CD4-positive, alpha-beta T cell (primary cell): ENCODE measurements at regions not wholly inside any gene's neighbourhood (a gene's known extent, or its start where the extent isn't known, plus 50 kb on each side); places are given as distances from the start of the nearest gene placed in this dataset.
"Not testable (repeated sequence)": the region's sequence is repeated elsewhere in the genome, so short reads cannot be mapped to it uniquely, and the experiment has no call there.

Experiments used
- ATAC-seq: fragments of 200-7000 bp; cut with Tn5 transposase; one replicate; pipeline ENCODE4 v1.10.0; 2022; ENCODE audit warnings: mild to moderate bottlenecking; ENCODE audit not compliant: poor library complexity
- CTCF ChIA-PET: fragments of 350-600 bp; sonication (Branson Sonifier 250); formaldehyde crosslinking; loops from one replicate; lab custom pipeline; 2021; ENCODE audit warnings: antibody characterized with exemption, inconsistent platforms; lab: Charles Lee
- POLR2A ChIA-PET: fragments of 350-600 bp; sonication (Branson Sonifier 250); formaldehyde crosslinking; loops from one replicate; lab custom pipeline; 2021; ENCODE audit warnings: antibody characterized with exemption, inconsistent platforms; lab: Charles Lee
- DNase-seq, 14 experiments: peaks; one replicate each; pipeline ENCODE4 v3.0.0-alpha.2; 2013 to 2020; ENCODE audit warnings: mixed read lengths in 2 of 14
- H3K27ac ChIP-seq, 2 donors: one replicate each; pipeline versions ENCODE4 v1.5.1 to v1.7.0; 2013; ENCODE audit warnings: low read length in 2 of 2, low read depth in 1 of 2, mild to moderate bottlenecking in 1 of 2
- H3K27me3 ChIP-seq, 2 experiments: 1 replicate in 1 of 2; 2 replicates in 1 of 2; pipeline versions ENCODE4 v1.6.1 to v1.7.0; 2013; ENCODE audit warnings: low read length in 2 of 2, control low read depth in 1 of 2, mild to moderate bottlenecking in 1 of 2, moderate library complexity in 1 of 2; ENCODE audit not compliant: insufficient read depth in 2 of 2, control insufficient read depth in 1 of 2
- H3K36me3 ChIP-seq: one replicate; pipeline ENCODE4 v1.6.1; 2013; ENCODE audit warnings: low read length, control low read depth; ENCODE audit not compliant: insufficient read depth
- H3K4me1 ChIP-seq: one replicate; pipeline ENCODE4 v1.6.1; 2013; ENCODE audit warnings: low read length, control low read depth; ENCODE audit not compliant: insufficient read depth
- H3K4me3 ChIP-seq: one replicate; pipeline ENCODE4 v1.5.1; 2013; ENCODE audit warnings: mild to moderate bottlenecking, low read length, moderate library complexity
- H3K9me3 ChIP-seq, 2 experiments: 1 replicate in 1 of 2; 2 replicates in 1 of 2; pipeline versions ENCODE4 v1.6.1 to v1.7.0; 2013; ENCODE audit warnings: low read length in 2 of 2, mild to moderate bottlenecking in 2 of 2, control low read depth in 1 of 2, moderate library complexity in 1 of 2; ENCODE audit not compliant: control insufficient read depth in 1 of 2, insufficient read depth in 1 of 2
- H3K27ac Mint-ChIP-seq: one replicate; pipeline ENCODE4 v1.8.0; 2020; ENCODE audit warnings: mixed read lengths
- H3K27me3 Mint-ChIP-seq: one replicate; pipeline ENCODE4 v1.8.0; 2021; ENCODE audit warnings: mixed read lengths
- H3K36me3 Mint-ChIP-seq: one replicate; pipeline ENCODE4 v1.8.0; 2021; ENCODE audit warnings: low read depth, mixed read lengths
- H3K4me1 Mint-ChIP-seq: one replicate; pipeline ENCODE4 v1.8.0; 2021; ENCODE audit warnings: low read depth, mixed read lengths
- H3K4me3 Mint-ChIP-seq: one replicate; pipeline ENCODE4 v1.8.0; 2020; ENCODE audit warnings: mild to moderate bottlenecking, mixed read lengths
- H3K9me3 Mint-ChIP-seq: one replicate; pipeline ENCODE4 v1.8.0; 2020; ENCODE audit warnings: mixed read lengths
- CTCF ChIP-seq: fragments of 200-600 bp; IDR thresholded peaks from one replicate; pipeline ENCODE4 v1.8.0; 2022; ENCODE audit warnings: antibody characterized with exemption, mild to moderate bottlenecking
- intact Hi-C, 2 experiments: fragments of 100-400 bp; cut with DNase I in 1 of 2; cut with micrococcal nuclease in 1 of 2; formaldehyde crosslinking; loops; one replicate each; pipeline versions ENCODE4 v1.15.1 to v1.9.0; 2023 to 2025; cut with DNase I, micrococcal nuclease

- no peaks in the 10 kb centered on the region for H3K27me3 ChIP-seq
- peaks cover 4% of the 10 kb centered on the region for H3K9me3 Mint-ChIP-seq
- POLR2A ChIA-PET = no interaction called here
- H3K4me3 Mint-ChIP-seq = no peak overlapping the region
- H3K27me3 Mint-ChIP-seq = no peaks in the 10 kb centered on the region
- peaks cover 72% of the 10 kb centered on the region for H3K4me1 Mint-ChIP-seq
- no peak overlapping the region for H3K27ac Mint-ChIP-seq
- no peaks in the 10 kb centered on the region for H3K9me3 ChIP-seq
- peaks cover 3% of the 10 kb centered on the region for H3K4me1 ChIP-seq
- no peak overlapping the region for H3K27ac ChIP-seq
- intact Hi-C loops = no loop called here
- ATAC-seq (no peak), DNase-seq (no peak)
- CTCF ChIA-PET = no interaction called here
- H3K36me3 ChIP-seq = peaks cover 18% of the 10 kb centered on the region
- peaks cover 72% of the 10 kb centered on the region for H3K36me3 Mint-ChIP-seq
- TF ChIP-seq CTCF = no peak
- H3K4me3 ChIP-seq = no peak overlapping the region
These were observed 59.8 kb downstream of the SEPTIN7 start for GRCh38 chr7:35860664-35861063.

- DNase-seq (no peak), ATAC-seq (no peak)
- no peak overlapping the region for H3K4me3 Mint-ChIP-seq
- no peak overlapping the region for H3K27ac ChIP-seq
- no peaks in the 10 kb centered on the region for H3K27me3 ChIP-seq
- H3K4me1 ChIP-seq = peaks cover 3% of the 10 kb centered on the region
- CTCF ChIA-PET = no interaction called here
- no peak for TF ChIP-seq CTCF
- H3K27me3 Mint-ChIP-seq = no peaks in the 10 kb centered on the region
- peaks cover 34% of the 10 kb centered on the region for H3K36me3 ChIP-seq
- intact Hi-C loops = no loop called here
- peaks cover 79% of the 10 kb centered on the region for H3K36me3 Mint-ChIP-seq
- H3K27ac Mint-ChIP-seq = no peak overlapping the region
- POLR2A ChIA-PET = no interaction called here
- H3K9me3 ChIP-seq = no peaks in the 10 kb centered on the region
- H3K4me1 Mint-ChIP-seq = peaks cover 62% of the 10 kb centered on the region
- no peak overlapping the region for H3K4me3 ChIP-seq
- H3K9me3 Mint-ChIP-seq = no peaks in the 10 kb centered on the region
These were observed 64.4 kb downstream of the SEPTIN7 start for GRCh38 chr7:35865287-35865686.

- intact Hi-C loops = no loop called here
- peaks cover 3% of the 10 kb centered on the region for H3K4me1 ChIP-seq
- no peak for DNase-seq
- POLR2A ChIA-PET = interaction anchor here (1.0 kb wide), 1 partner anchor 65 kb away, joined by 3 read pairs; the partner anchor contains the start of gene SEPTIN7
- no peak for TF ChIP-seq CTCF
- Mint-ChIP-seq H3K4me1 (peaks cover 60% of the 10 kb centered on the region), H3K27me3 (no peaks in the 10 kb centered on the region), H3K36me3 (peaks cover 80% of the 10 kb centered on the region), H3K9me3 (no peaks in the 10 kb centered on the region), H3K4me3 (no peak overlapping the region), H3K27ac (no peak overlapping the region)
- ATAC-seq = no peak
- no peaks in the 10 kb centered on the region for H3K27me3 ChIP-seq
- CTCF ChIA-PET = no interaction called here
- no peaks in the 10 kb centered on the region for H3K9me3 ChIP-seq
- no peak overlapping the region for H3K4me3 ChIP-seq
- H3K27ac ChIP-seq = no peak overlapping the region
- peaks cover 34% of the 10 kb centered on the region for H3K36me3 ChIP-seq
These were observed 65.3 kb downstream of the SEPTIN7 start for GRCh38 chr7:35866186-35866585.

- POLR2A ChIA-PET, H3K9me3 ChIP-seq, H3K4me3 ChIP-seq, H3K27me3 Mint-ChIP-seq, H3K4me1 ChIP-seq, CTCF ChIA-PET, ATAC-seq, H3K27me3 ChIP-seq, DNase-seq, H3K4me3 Mint-ChIP-seq, H3K9me3 Mint-ChIP-seq, intact Hi-C loops, H3K27ac ChIP-seq: not testable (repeated sequence)
- Mint-ChIP-seq H3K36me3 (peaks cover 83% of the 10 kb centered on the region), H3K4me1 (peaks cover 59% of the 10 kb centered on the region), H3K27ac (peak overlapping the region; percentile 43)
- peaks cover 50% of the 10 kb centered on the region for H3K36me3 ChIP-seq
These were observed 68.3 kb downstream of the SEPTIN7 start for GRCh38 chr7:35869117-35869516.
